PFSK-1 (cell line): ENCODE measurements at regions not wholly inside any gene's neighbourhood (a gene's known extent, or its start where the extent isn't known, plus 50 kb on each side); places are given as distances from the start of the nearest gene placed in this dataset.

ENCODE experiments used
- FOXP2 ChIP-seq: optimal IDR thresholded peaks from 2 replicates; pipeline ENCODE3; 2011; ENCODE audit warnings: borderline replicate concordance, control low read depth, inconsistent platforms; ENCODE audit not compliant: insufficient read depth; ENCODE audit errors: extremely low read length, extremely low read depth
- POLR2AphosphoS5 ChIP-seq: IDR thresholded peaks from 2 replicates; pipeline ENCODE4 v1.6.1; 2012; ENCODE audit warnings: low read depth, mild to moderate bottlenecking, control low read depth, low read length, moderate library complexity
- SIN3A ChIP-seq: IDR thresholded peaks from 2 replicates; pipeline ENCODE4 v1.6.1; 2012; ENCODE audit warnings: mild to moderate bottlenecking, low read length, moderate library complexity, borderline replicate concordance; ENCODE audit not compliant: insufficient read depth
- TAF1 ChIP-seq: IDR thresholded peaks from 2 replicates; pipeline ENCODE4 v1.6.1; 2012; ENCODE audit warnings: low read length, control low read depth, borderline replicate concordance; ENCODE audit not compliant: insufficient read depth
- TF ChIP-seq, protein P1 (sequence below), 2 experiments: IDR thresholded peaks; 2 replicates each; pipeline versions ENCODE4 v1.6.1 to v1.8.0; 2011 to 2012; ENCODE audit warnings: low read depth in 2 of 2, low read length in 2 of 2, control low read depth in 1 of 2, inconsistent platforms in 1 of 2, mild to moderate bottlenecking in 1 of 2, moderate library complexity in 1 of 2; ENCODE audit not compliant: insufficient read depth in 1 of 2

DNA sequence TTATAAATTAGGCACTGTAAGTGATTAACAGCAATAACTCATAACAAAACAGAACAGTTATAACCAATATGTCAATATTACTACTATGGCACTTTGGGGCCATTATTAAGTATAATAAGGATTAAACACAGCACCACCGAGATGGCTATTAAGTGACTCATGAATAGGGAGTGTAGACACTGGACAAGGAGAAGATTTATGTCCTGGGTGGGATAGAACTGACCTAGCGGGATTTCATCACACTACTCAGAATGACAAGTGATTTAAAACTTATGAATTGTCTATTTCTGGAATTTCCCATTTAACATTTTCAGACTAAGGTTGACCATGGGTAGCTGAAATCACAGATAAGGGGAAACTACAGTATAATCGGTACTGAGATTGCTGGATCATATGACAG, 79.0 kb upstream of the SLC7A1 start:
- no peak for TF ChIP-seq SIN3A
- TF ChIP-seq TAF1: no peak
- TF ChIP-seq, protein P1, sequence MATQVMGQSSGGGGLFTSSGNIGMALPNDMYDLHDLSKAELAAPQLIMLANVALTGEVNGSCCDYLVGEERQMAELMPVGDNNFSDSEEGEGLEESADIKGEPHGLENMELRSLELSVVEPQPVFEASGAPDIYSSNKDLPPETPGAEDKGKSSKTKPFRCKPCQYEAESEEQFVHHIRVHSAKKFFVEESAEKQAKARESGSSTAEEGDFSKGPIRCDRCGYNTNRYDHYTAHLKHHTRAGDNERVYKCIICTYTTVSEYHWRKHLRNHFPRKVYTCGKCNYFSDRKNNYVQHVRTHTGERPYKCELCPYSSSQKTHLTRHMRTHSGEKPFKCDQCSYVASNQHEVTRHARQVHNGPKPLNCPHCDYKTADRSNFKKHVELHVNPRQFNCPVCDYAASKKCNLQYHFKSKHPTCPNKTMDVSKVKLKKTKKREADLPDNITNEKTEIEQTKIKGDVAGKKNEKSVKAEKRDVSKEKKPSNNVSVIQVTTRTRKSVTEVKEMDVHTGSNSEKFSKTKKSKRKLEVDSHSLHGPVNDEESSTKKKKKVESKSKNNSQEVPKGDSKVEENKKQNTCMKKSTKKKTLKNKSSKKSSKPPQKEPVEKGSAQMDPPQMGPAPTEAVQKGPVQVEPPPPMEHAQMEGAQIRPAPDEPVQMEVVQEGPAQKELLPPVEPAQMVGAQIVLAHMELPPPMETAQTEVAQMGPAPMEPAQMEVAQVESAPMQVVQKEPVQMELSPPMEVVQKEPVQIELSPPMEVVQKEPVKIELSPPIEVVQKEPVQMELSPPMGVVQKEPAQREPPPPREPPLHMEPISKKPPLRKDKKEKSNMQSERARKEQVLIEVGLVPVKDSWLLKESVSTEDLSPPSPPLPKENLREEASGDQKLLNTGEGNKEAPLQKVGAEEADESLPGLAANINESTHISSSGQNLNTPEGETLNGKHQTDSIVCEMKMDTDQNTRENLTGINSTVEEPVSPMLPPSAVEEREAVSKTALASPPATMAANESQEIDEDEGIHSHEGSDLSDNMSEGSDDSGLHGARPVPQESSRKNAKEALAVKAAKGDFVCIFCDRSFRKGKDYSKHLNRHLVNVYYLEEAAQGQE (IDR thresholded peaks at IDR 0.05; ENCODE audit: insufficient read depth in 1 of 2, low read depth in 2 of 2, low read length in 2 of 2): no peak
- no peak for TF ChIP-seq POLR2AphosphoS5
- no peak for TF ChIP-seq FOXP2

DNA sequence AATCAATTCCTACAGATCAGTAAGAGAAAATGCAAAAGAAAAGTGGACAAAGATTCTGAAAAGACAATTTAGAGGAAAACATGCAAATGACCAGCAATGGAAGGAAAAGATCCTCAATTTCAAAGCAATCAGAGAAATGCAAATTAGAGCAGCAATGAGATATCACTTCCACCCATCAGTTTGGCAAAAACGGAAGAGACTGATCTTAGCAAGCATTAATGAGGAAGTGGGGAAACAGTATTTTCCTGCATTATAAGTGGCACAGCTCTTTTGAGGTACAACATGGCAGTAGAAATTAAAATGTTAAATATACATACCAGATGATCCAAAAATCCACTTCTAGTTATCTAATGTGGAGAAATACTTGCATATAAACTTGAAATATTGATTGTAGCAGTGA, 69.1 kb upstream of the SLC7A1 start:
- TF ChIP-seq SIN3A (no peak), POLR2AphosphoS5 (no peak), FOXP2 (no peak), TAF1 (no peak)
- TF ChIP-seq, protein P1 (IDR thresholded peaks at IDR 0.05; ENCODE audit: insufficient read depth in 1 of 2, low read depth in 2 of 2, low read length in 2 of 2): no peak

GRCh38 chr13:29654843-29655547, 59.5 kb upstream of the SLC7A1 start:
- TF ChIP-seq POLR2AphosphoS5 (no peak), TAF1 (no peak), FOXP2 (no peak), SIN3A (no peak)
- TF ChIP-seq, protein P1 (IDR thresholded peaks at IDR 0.05; ENCODE audit: insufficient read depth in 1 of 2, low read depth in 2 of 2, low read length in 2 of 2): no peak

DNA sequence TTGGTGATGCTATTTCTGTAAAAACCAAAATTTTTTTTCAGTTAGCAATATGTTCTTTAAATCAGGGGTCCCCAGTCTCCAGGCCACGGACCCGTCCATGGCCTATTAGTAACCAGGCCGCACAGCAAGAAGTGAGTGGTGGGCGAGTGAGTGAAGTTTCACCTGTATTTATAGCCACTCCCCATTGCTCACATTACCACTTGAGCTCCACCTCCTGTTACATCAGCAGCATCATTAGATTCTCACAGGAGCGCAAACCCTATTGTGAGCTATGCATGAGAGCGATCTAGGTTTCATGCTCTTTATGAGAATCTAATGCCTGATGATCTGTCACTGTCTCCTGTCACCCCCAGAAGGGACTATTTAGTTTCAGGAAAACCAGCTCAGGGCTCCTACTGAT, 58.9 kb upstream of the SLC7A1 start:
- TF ChIP-seq SIN3A (no peak), POLR2AphosphoS5 (no peak)

DNA sequence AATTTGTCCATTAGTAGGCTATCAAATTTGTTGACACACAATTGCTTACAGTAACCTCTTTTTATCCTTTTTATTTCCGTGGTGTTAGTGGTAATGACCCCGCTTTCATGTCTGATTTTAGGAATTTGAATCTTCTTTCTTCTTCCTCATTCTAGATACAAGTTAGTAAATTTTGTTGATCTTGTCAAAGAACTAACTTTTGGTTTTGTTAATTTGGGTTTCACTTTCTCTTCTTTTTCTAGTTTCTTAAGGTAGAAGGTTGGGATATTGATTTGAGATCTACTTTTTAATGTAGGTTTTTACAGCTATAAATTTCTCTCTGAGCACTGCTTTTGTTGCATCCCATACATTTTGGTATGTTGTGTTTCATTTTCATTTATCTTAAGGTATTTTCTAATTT, 53.3 kb upstream of the SLC7A1 start:
- TF ChIP-seq SIN3A (no peak), FOXP2 (no peak), POLR2AphosphoS5 (no peak), TAF1 (no peak)
- TF ChIP-seq, protein P1 (IDR thresholded peaks at IDR 0.05; ENCODE audit: insufficient read depth in 1 of 2, low read depth in 2 of 2, low read length in 2 of 2): no peak
